Activated T-cell treated with anti-CD3 and anti-CD28 coated beads for 1 hour (primary cell): ENCODE measurements at regions not wholly inside any gene's neighbourhood (a gene's known extent, or its start where the extent isn't known, plus 50 kb on each side); places are given as distances from the start of the nearest gene placed in this dataset.
"Not testable (repeated sequence)": the region's sequence is repeated elsewhere in the genome, so short reads cannot be mapped to it uniquely, and the experiment has no call there.

Source experiments
- DNase-seq: peaks from one replicate; pipeline ENCODE4 v3.0.0-alpha.2; 2020; ENCODE audit warnings: low read depth

- no peak for DNase-seq
Observed at GRCh38 chr11:87635001-87635400, 540.2 kb downstream of the RAB38 start.

- DNase-seq = no peak
Observed at GRCh38 chr11:87634331-87634730, 540.9 kb downstream of the RAB38 start.

- no peak for DNase-seq
Observed at GRCh38 chr11:87628957-87629356, 546.3 kb downstream of the RAB38 start.

GRCh38 chr11:87628026-87628580 lies 547.1 kb downstream of the RAB38 start:
- DNase-seq = no peak

GRCh38 chr11:87623531-87624365 lies 551.5 kb downstream of the RAB38 start:
- not testable (repeated sequence) for DNase-seq

- DNase-seq = no peak
Observed at GRCh38 chr11:87616511-87616910, 558.7 kb downstream of the RAB38 start.

GRCh38 chr11:87604350-87604749 lies 566.6 kb downstream of the TMEM135 start:
- no peak for DNase-seq

GRCh38 chr11:87603887-87604286 lies 566.2 kb downstream of the TMEM135 start:
- no peak for DNase-seq

- no peak for DNase-seq
Observed at GRCh38 chr11:87602776-87603175, 565.0 kb downstream of the TMEM135 start.

GRCh38 chr11:87600938-87601337 lies 563.2 kb downstream of the TMEM135 start:
- no peak for DNase-seq

GRCh38 chr11:87597725-87598124 lies 560.0 kb downstream of the TMEM135 start:
- no peak for DNase-seq

GRCh38 chr11:87596176-87596575 lies 558.4 kb downstream of the TMEM135 start:
- no peak for DNase-seq

- no peak for DNase-seq
Observed at GRCh38 chr11:87589082-87589481, 551.3 kb downstream of the TMEM135 start.

GRCh38 chr11:87585613-87586012 lies 547.9 kb downstream of the TMEM135 start:
- DNase-seq = not testable (repeated sequence)

- no peak for DNase-seq
Observed at GRCh38 chr11:87583931-87584330, 546.2 kb downstream of the TMEM135 start.

GRCh38 chr11:87575088-87575487 lies 537.4 kb downstream of the TMEM135 start:
- no peak for DNase-seq

GRCh38 chr11:87574193-87574592 lies 536.5 kb downstream of the TMEM135 start:
- no peak for DNase-seq

- no peak for DNase-seq
Observed at GRCh38 chr11:87573708-87574107, 536.0 kb downstream of the TMEM135 start.

- DNase-seq = no peak
Observed at GRCh38 chr11:87572881-87573280, 535.1 kb downstream of the TMEM135 start.

GRCh38 chr11:87560352-87560751 lies 522.6 kb downstream of the TMEM135 start:
- no peak for DNase-seq

- DNase-seq = not testable (repeated sequence)
Observed at GRCh38 chr11:87559852-87560251, 522.1 kb downstream of the TMEM135 start.

GRCh38 chr11:87555101-87555500 lies 517.4 kb downstream of the TMEM135 start:
- no peak for DNase-seq

GRCh38 chr11:87548797-87549196 lies 511.1 kb downstream of the TMEM135 start:
- DNase-seq = no peak

- no peak for DNase-seq
Observed at GRCh38 chr11:87545858-87546257, 508.1 kb downstream of the TMEM135 start.
